ENCODE measurements at regions not wholly inside any gene's neighbourhood (a gene's known extent, or its start where the extent isn't known, plus 50 kb on each side); places are given as distances from the start of the nearest gene placed in this dataset.
"Not testable (repeated sequence)": the region's sequence is repeated elsewhere in the genome, so short reads cannot be mapped to it uniquely, and the experiment has no call there.

DNA sequence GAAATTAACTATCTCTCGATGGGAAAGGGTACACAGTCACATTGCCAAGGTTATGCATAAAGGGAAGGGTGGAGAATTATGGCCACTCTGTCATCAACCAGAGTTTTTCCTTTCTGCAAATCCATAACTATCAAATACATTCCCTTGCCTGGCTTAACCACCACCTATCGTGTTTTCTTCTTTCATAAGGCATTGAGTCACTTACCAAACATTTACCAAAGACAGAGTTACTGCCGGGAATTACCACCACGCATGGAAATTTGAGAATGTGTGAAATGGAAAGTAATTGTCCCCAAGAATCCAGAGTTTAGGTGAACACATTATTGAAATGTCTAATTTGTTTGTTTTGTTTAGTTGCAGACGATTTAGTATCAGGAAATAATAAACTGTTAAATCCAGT lies 134.3 kb upstream of the LRRN1 start:
- no peak for DNase-seq
- Histone ChIP-seq H3K4me3 (ENCODE audit: low read depth, low read length) (no peak overlapping the region), H3K9me3 (no peaks in the 10 kb centered on the region), H3K36me3 (no peaks in the 10 kb centered on the region), H3K4me1 (no peaks in the 10 kb centered on the region), H3K27me3 (no peaks in the 10 kb centered on the region)
- TF ChIP-seq, protein P1, sequence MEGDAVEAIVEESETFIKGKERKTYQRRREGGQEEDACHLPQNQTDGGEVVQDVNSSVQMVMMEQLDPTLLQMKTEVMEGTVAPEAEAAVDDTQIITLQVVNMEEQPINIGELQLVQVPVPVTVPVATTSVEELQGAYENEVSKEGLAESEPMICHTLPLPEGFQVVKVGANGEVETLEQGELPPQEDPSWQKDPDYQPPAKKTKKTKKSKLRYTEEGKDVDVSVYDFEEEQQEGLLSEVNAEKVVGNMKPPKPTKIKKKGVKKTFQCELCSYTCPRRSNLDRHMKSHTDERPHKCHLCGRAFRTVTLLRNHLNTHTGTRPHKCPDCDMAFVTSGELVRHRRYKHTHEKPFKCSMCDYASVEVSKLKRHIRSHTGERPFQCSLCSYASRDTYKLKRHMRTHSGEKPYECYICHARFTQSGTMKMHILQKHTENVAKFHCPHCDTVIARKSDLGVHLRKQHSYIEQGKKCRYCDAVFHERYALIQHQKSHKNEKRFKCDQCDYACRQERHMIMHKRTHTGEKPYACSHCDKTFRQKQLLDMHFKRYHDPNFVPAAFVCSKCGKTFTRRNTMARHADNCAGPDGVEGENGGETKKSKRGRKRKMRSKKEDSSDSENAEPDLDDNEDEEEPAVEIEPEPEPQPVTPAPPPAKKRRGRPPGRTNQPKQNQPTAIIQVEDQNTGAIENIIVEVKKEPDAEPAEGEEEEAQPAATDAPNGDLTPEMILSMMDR (IDR thresholded peaks at IDR 0.05; ENCODE audit: low read depth, low read length) = no peak

- TF ChIP-seq, protein P1 (IDR thresholded peaks at IDR 0.05; ENCODE audit: low read depth, low read length) = no peak
- H3K4me3 ChIP-seq (ENCODE audit: low read depth, low read length) = no peak overlapping the region
- DNase-seq = no peak
Observed at GRCh38 chr3:3662610-3663009, 136.6 kb upstream of the LRRN1 start.

DNA sequence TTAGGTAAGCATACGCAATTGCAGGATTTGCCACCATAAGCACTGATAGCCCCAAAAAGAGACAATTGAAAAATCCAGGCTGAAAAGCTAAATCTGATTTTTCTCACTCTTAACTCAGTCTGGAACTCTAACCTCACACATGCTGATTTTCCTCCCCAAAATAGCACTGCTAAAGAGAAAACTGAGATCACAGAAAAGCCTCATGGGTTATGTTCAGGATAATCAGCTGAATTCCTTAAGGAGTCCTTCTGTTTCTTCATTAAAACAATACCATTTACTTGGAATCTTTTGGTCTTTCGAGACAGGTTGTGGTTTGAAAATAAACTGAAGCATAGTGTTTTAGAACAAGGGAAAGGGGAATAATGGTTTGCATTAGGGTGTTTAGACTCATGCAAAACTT lies 144.3 kb upstream of the LRRN1 start:
- H3K4me3 ChIP-seq (ENCODE audit: low read depth, low read length) = no peak overlapping the region
- H3K9me3 ChIP-seq = no peaks in the 10 kb centered on the region
- TF ChIP-seq, protein P1 (IDR thresholded peaks at IDR 0.05; ENCODE audit: low read depth, low read length) = no peak
- no peak for DNase-seq
- no peaks in the 10 kb centered on the region for H3K36me3 ChIP-seq
- H3K4me1 ChIP-seq = no peaks in the 10 kb centered on the region
- no peaks in the 10 kb centered on the region for H3K27me3 ChIP-seq

More at GRCh38 chr3:3662610-3663009, 136.6 kb upstream of the LRRN1 start:
- H3K4me1 ChIP-seq = no peaks in the 10 kb centered on the region
- no peaks in the 10 kb centered on the region for H3K27me3 ChIP-seq
- no peaks in the 10 kb centered on the region for H3K9me3 ChIP-seq
- H3K36me3 ChIP-seq = no peaks in the 10 kb centered on the region

- TF ChIP-seq, protein P1 (IDR thresholded peaks at IDR 0.05; ENCODE audit: low read depth, low read length) = no peak
- no peaks in the 10 kb centered on the region for H3K27me3 ChIP-seq
- no peaks in the 10 kb centered on the region for H3K9me3 ChIP-seq
- no peaks in the 10 kb centered on the region for H3K36me3 ChIP-seq
- no peak for DNase-seq
- H3K4me3 ChIP-seq (ENCODE audit: low read depth, low read length) = no peak overlapping the region
- H3K4me1 ChIP-seq = no peaks in the 10 kb centered on the region
Observed at GRCh38 chr3:3648988-3649679, 150.1 kb upstream of the LRRN1 start.

GRCh38 chr3:3646934-3647333 lies 152.3 kb upstream of the LRRN1 start:
- no peaks in the 10 kb centered on the region for H3K4me1 ChIP-seq
- H3K27me3 ChIP-seq = no peaks in the 10 kb centered on the region
- TF ChIP-seq, protein P1 (IDR thresholded peaks at IDR 0.05; ENCODE audit: low read depth, low read length) = no peak
- no peak for DNase-seq
- no peak overlapping the region for H3K4me3 ChIP-seq (ENCODE audit: low read depth, low read length)
- H3K9me3 ChIP-seq = no peaks in the 10 kb centered on the region
- H3K36me3 ChIP-seq = no peaks in the 10 kb centered on the region

DNA sequence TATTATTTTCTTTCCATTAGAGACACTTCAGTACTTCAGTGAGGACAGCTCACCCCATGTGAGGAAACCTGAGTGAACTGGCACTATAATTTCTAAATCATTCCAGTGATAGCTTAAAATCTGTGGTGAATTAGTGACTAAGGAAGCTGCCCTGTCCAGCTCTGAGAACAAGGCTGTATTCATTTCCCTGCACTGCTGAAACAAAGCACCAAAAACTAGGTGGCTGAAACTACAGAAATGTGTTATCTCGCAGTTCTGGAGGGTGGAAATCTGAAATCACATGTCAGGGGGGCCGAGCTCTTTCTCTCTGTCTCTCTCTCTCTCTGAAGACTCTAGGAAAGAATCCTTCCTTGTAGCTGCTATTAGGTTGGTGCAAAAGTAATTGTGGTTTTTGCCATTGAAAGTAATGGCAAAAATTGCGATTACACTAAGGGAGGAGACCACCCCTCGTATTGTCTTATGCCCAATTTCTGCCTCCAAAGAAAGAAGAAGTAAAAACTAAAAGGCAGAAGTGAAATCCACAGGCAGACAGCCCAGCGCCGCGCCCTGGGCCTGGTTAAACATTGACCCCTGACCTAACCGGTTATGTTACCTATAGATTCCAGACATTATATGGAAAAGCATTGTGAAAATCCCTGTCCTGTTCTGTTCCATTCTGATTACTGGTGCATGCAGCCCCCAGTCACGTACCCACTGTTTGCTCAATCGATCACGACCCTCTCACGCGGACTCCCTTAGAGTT lies 153.0 kb upstream of the LRRN1 start:
- not testable (repeated sequence) for H3K36me3 ChIP-seq; H3K4me1 ChIP-seq; H3K27me3 ChIP-seq; DNase-seq; H3K9me3 ChIP-seq; H3K4me3 ChIP-seq (ENCODE audit: low read depth, low read length)
